ENCODE measurements at regions not wholly inside any gene's neighbourhood (a gene's known extent, or its start where the extent isn't known, plus 50 kb on each side); places are given as distances from the start of the nearest gene placed in this dataset.
"Not testable (repeated sequence)": the region's sequence is repeated elsewhere in the genome, so short reads cannot be mapped to it uniquely, and the experiment has no call there.

DNA sequence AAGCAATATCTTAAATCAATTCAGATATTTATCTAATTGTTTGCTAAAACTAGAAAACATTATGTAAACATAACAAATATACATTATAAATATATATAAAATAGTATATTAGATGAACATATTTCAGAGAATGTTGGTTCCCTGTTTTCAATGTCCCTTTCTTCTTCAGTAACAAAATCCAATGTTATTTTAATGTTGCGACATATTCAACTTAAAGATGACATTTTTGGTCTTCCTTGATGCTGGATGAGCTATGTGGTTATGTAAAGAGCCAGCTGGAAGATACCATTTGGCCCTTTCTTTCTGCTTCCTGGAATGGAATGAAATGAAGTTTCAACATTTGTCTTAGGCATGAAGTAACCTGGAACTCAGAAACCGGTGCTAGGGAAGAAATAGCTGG, 668.1 kb upstream of the CDH6 start:
- no peaks in the 10 kb centered on the region for H3K9me3 ChIP-seq (ENCODE audit: control insufficient read depth in 1 of 2, low read length in 2 of 2)
- no peaks in the 10 kb centered on the region for H3K36me3 ChIP-seq (ENCODE audit: control insufficient read depth in 1 of 2, insufficient read depth in 2 of 2, low read length in 2 of 2)

DNA sequence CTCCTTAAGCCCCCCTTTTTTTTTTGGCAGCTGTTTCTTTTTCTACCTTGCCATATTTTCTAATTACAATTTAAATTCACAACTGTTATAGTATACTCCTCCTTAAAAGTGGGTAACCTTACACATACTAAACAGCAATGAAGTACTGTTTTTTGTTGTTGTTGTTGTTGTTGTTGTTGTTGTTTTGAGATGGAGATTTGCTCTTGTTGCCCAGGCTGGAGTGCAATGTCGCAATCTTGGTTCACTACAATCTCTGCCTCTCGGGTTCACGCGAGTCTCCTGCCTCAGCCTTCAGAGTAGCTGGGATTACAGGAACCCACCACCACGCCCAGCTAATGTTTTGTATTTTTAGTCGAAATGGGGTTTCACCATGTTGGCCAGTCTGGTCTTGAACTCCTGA, 669.1 kb upstream of the CDH6 start:
- no peaks in the 10 kb centered on the region for H3K36me3 ChIP-seq (ENCODE audit: control insufficient read depth in 1 of 2, insufficient read depth in 2 of 2, low read length in 2 of 2)
- no peak overlapping the region for H3K27ac ChIP-seq (ENCODE audit: low read length)
- no peaks in the 10 kb centered on the region for H3K9me3 ChIP-seq (ENCODE audit: control insufficient read depth in 1 of 2, low read length in 2 of 2)
- no peaks in the 10 kb centered on the region for H3K27me3 ChIP-seq (ENCODE audit: low read depth, low read length)
- H3K4me3 ChIP-seq (ENCODE audit: low read depth in 1 of 2, low read length in 2 of 2): no peak overlapping the region
- H3K4me1 ChIP-seq (ENCODE audit: control insufficient read depth in 1 of 2, insufficient read depth in 2 of 2, low read length in 2 of 2): no peaks in the 10 kb centered on the region

More for the DNA sequence above, 668.1 kb upstream of the CDH6 start:
- Histone ChIP-seq H3K4me3 (ENCODE audit: low read depth in 1 of 2, low read length in 2 of 2) (no peak overlapping the region), H3K27ac (ENCODE audit: low read length) (no peak overlapping the region), H3K4me1 (ENCODE audit: control insufficient read depth in 1 of 2, insufficient read depth in 2 of 2, low read length in 2 of 2) (no peaks in the 10 kb centered on the region), H3K27me3 (ENCODE audit: low read depth, low read length) (no peaks in the 10 kb centered on the region)

DNA sequence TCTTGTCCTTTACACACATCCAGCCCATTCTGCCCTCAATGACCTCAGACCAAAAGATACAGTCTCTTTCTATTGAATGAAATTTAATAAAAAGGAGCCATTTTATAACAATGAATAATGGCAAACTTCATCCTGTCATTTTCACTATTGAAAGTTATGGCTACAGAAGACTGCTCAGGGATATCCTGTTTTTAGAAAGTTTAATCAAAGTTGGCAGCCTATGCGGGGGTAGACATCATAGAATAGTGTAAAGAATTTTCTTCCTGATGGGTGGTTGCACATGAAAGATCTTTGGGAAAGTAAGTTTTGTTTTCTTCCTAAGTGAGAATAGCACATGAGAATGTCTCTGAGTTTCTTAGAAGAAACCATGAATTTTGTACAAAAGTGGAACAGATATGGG, 670.4 kb upstream of the CDH6 start:
- Histone ChIP-seq H3K36me3 (ENCODE audit: control insufficient read depth in 1 of 2, insufficient read depth in 2 of 2, low read length in 2 of 2) (no peaks in the 10 kb centered on the region), H3K4me1 (ENCODE audit: control insufficient read depth in 1 of 2, insufficient read depth in 2 of 2, low read length in 2 of 2) (no peaks in the 10 kb centered on the region), H3K9me3 (ENCODE audit: control insufficient read depth in 1 of 2, low read length in 2 of 2) (no peaks in the 10 kb centered on the region), H3K27ac (ENCODE audit: low read length) (no peak overlapping the region), H3K4me3 (ENCODE audit: low read depth in 1 of 2, low read length in 2 of 2) (no peak overlapping the region), H3K27me3 (ENCODE audit: low read depth, low read length) (no peaks in the 10 kb centered on the region)

DNA sequence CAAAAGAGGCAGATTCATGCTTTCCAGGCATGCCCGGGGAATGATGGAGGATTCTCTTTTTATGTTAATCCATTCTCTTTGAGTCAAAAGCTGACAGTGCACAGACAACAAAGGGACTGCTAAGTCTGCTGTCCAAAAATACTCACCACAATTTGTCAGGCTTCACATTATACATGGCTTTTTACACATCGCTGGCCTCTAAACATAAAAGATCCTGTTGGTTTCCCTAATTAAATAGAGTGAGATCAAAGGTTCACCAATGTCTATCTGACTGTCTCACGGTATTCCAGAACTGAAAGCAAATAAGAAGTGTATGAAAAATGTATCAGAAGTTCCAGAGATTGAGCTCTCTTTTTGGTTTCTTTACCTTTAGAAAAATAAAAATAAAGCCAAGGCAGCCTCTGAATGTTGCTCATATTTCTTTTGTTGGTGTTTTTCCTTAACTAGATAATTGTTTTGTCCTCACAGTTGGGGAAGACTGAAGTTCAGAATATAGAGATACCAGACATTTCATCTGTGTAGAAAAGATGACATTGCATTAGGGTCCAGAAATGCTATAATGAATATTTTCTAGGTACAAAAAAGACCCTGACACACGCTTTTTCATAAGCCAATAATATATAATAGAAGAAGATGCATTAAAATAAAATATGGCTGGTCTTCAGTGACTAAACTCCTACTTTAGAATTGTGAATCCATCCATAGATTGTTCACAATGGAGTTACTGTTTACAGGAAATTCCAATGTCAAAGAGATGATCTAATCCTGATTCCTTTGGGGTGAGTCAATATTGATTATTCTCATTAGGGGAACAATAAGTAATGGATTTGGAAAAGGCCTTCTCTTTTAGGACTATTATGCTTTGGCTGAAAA, 688.2 kb upstream of the CDH6 start:
- H3K36me3 ChIP-seq (ENCODE audit: control insufficient read depth in 1 of 2, insufficient read depth in 2 of 2, low read length in 2 of 2): no peaks in the 10 kb centered on the region
- no peak overlapping the region for H3K4me3 ChIP-seq (ENCODE audit: low read depth in 1 of 2, low read length in 2 of 2)
- no peaks in the 10 kb centered on the region for H3K9me3 ChIP-seq (ENCODE audit: control insufficient read depth in 1 of 2, low read length in 2 of 2)

DNA sequence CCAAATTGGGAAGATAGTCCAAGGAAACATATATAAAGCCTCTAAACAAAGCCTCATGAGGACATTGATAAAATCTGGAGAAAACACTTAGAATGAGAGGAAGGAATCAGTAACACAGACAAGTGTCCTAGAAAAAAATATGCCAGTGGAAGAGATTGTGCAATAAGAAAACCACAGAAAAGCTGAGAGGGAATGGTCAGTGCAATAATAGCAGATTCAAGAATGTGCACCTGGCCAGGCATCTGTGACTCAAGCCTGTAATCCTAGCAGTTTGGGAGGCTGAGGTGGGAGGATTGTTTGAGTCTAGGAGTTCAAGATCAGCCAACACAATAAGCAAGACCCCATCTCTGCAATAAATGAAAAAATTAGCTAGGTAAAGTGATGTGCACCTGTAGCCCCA, 691.2 kb upstream of the CDH6 start:
- no peak overlapping the region for H3K27ac ChIP-seq (ENCODE audit: low read length)

More for the DNA sequence above, 688.2 kb upstream of the CDH6 start:
- H3K4me1 ChIP-seq (ENCODE audit: control insufficient read depth in 1 of 2, insufficient read depth in 2 of 2, low read length in 2 of 2): no peaks in the 10 kb centered on the region
- no peaks in the 10 kb centered on the region for H3K27me3 ChIP-seq (ENCODE audit: low read depth, low read length)
- no peak overlapping the region for H3K27ac ChIP-seq (ENCODE audit: low read length)

DNA sequence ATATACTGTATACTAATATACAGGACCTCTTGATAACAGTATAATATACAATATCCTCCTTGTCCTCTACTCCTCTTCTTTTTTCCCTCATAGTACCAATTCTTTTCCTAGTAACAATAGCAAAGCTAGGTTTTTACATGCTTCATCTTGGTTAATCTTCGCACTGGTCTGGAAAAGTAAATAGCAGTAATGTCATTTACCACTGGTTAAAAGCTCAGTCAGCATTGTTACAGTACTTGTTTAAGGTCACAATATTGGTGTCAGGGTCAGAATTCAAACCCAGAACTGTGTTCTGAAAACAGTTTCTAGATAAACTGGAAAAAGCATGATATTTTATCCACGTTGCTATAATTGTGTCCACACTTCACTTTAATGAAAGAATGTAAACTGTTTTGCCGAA, 692.4 kb upstream of the CDH6 start:
- H3K36me3 ChIP-seq (ENCODE audit: control insufficient read depth in 1 of 2, insufficient read depth in 2 of 2, low read length in 2 of 2): no peaks in the 10 kb centered on the region
- no peaks in the 10 kb centered on the region for H3K27me3 ChIP-seq (ENCODE audit: low read depth, low read length)
- H3K27ac ChIP-seq (ENCODE audit: low read length): no peak overlapping the region
- H3K4me3 ChIP-seq (ENCODE audit: low read depth in 1 of 2, low read length in 2 of 2): no peak overlapping the region
- no peaks in the 10 kb centered on the region for H3K9me3 ChIP-seq (ENCODE audit: control insufficient read depth in 1 of 2, low read length in 2 of 2)
- no peaks in the 10 kb centered on the region for H3K4me1 ChIP-seq (ENCODE audit: control insufficient read depth in 1 of 2, insufficient read depth in 2 of 2, low read length in 2 of 2)

More for the DNA sequence above, 691.2 kb upstream of the CDH6 start:
- Histone ChIP-seq H3K27me3 (ENCODE audit: low read depth, low read length) (no peaks in the 10 kb centered on the region), H3K4me3 (ENCODE audit: low read depth in 1 of 2, low read length in 2 of 2) (no peak overlapping the region), H3K9me3 (ENCODE audit: control insufficient read depth in 1 of 2, low read length in 2 of 2) (no peaks in the 10 kb centered on the region), H3K4me1 (ENCODE audit: control insufficient read depth in 1 of 2, insufficient read depth in 2 of 2, low read length in 2 of 2) (no peaks in the 10 kb centered on the region), H3K36me3 (ENCODE audit: control insufficient read depth in 1 of 2, insufficient read depth in 2 of 2, low read length in 2 of 2) (no peaks in the 10 kb centered on the region)

DNA sequence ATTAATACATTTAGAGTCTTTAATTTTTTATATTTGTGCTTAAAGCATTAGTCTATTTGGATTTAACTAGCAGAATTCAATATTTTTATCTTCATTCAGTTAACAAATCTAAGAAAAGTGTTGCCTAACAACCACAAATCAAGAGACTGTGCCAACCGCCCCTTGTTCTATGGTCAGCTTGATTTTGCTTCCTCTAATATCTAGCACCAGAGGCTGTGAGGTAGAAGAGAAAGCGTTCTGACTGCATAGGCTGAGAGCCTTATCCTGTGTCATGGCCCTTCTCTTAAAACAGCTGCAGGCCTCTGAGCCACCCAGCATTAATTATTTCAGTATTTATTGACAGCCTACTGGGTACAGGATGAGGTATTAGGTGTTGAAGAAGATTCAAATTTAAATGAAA, 693.0 kb upstream of the CDH6 start:
- no peak overlapping the region for H3K27ac ChIP-seq (ENCODE audit: low read length)
- no peaks in the 10 kb centered on the region for H3K36me3 ChIP-seq (ENCODE audit: control insufficient read depth in 1 of 2, insufficient read depth in 2 of 2, low read length in 2 of 2)
- no peak overlapping the region for H3K4me3 ChIP-seq (ENCODE audit: low read depth in 1 of 2, low read length in 2 of 2)
- H3K4me1 ChIP-seq (ENCODE audit: control insufficient read depth in 1 of 2, insufficient read depth in 2 of 2, low read length in 2 of 2): no peaks in the 10 kb centered on the region
- H3K9me3 ChIP-seq (ENCODE audit: control insufficient read depth in 1 of 2, low read length in 2 of 2): no peaks in the 10 kb centered on the region
- H3K27me3 ChIP-seq (ENCODE audit: low read depth, low read length): no peaks in the 10 kb centered on the region

DNA sequence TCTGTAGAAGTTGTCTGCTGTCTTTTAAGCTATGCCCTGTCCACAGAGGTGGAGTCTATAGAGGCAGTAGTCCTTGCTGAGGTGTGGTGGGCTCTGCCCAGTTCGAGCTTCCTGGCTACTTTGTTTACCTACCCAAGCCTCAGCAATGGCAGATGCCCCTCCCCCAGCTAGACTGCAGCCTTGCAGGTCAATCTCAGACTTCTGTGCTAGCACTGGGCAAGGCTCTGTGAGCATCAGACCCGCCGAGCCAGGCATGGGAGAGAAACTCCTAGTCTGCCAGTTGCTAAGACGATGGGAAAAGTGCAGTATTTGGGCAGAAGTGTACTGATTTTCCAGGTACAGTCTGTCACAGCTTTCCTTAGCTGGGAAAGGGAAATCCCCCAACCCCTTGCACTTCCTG, 694.1 kb upstream of the CDH6 start:
- H3K9me3 ChIP-seq (ENCODE audit: control insufficient read depth in 1 of 2, low read length in 2 of 2): no peaks in the 10 kb centered on the region
- H3K4me3 ChIP-seq (ENCODE audit: low read depth in 1 of 2, low read length in 2 of 2): no peak overlapping the region
- H3K4me1 ChIP-seq (ENCODE audit: control insufficient read depth in 1 of 2, insufficient read depth in 2 of 2, low read length in 2 of 2): no peaks in the 10 kb centered on the region
- no peaks in the 10 kb centered on the region for H3K36me3 ChIP-seq (ENCODE audit: control insufficient read depth in 1 of 2, insufficient read depth in 2 of 2, low read length in 2 of 2)
- H3K27ac ChIP-seq (ENCODE audit: low read length): no peak overlapping the region
- H3K27me3 ChIP-seq (ENCODE audit: low read depth, low read length): no peaks in the 10 kb centered on the region

DNA sequence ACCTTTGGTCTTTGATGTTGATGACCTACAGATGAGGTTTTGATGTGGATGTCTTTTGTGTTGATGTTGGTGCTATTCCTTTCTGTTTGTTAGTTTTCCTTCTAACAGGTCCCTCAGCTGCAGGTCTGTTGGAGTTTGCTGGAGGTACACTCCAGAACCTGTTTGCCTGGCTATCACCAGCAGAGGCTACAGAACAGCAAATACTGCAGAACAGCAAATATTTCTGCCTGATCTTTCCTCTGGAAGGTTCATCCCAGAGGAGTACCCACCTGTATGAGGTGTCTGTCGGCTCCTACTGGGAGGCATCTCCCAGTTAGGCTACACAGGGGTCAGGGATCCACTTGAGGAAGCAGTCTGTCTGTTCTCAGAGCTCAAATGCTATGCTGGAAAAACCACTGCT, 694.5 kb upstream of the CDH6 start:
- Histone ChIP-seq H3K36me3 (ENCODE audit: control insufficient read depth in 1 of 2, insufficient read depth in 2 of 2, low read length in 2 of 2) (no peaks in the 10 kb centered on the region), H3K27ac (ENCODE audit: low read length) (no peak overlapping the region), H3K27me3 (ENCODE audit: low read depth, low read length) (no peaks in the 10 kb centered on the region), H3K9me3 (ENCODE audit: control insufficient read depth in 1 of 2, low read length in 2 of 2) (no peaks in the 10 kb centered on the region), H3K4me3 (ENCODE audit: low read depth in 1 of 2, low read length in 2 of 2) (no peak overlapping the region), H3K4me1 (ENCODE audit: control insufficient read depth in 1 of 2, insufficient read depth in 2 of 2, low read length in 2 of 2) (no peaks in the 10 kb centered on the region)

DNA sequence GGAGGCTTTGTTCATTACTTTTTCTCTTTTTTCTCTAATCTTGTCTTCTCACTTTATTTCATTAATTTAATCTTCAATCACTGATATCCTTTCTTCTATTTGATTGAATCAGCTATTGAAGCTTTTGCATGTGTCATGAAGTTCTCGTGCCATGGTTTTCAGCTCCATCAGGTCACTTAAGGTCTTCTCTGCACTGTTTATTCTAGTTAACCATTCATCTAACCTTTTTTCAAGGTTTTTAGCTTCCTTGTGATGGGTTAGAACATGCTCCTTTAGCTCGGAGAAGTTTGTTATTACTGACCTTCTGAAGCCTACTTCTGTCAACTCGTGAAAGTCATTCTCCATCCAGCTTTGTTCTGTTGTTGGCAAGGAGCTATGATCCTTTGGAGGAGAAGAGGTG, 695.0 kb upstream of the CDH6 start:
- H3K9me3 ChIP-seq (ENCODE audit: control insufficient read depth in 1 of 2, low read length in 2 of 2); H3K4me1 ChIP-seq (ENCODE audit: control insufficient read depth in 1 of 2, insufficient read depth in 2 of 2, low read length in 2 of 2); H3K36me3 ChIP-seq (ENCODE audit: control insufficient read depth in 1 of 2, insufficient read depth in 2 of 2, low read length in 2 of 2); H3K27ac ChIP-seq (ENCODE audit: low read length); H3K27me3 ChIP-seq (ENCODE audit: low read depth, low read length); H3K4me3 ChIP-seq (ENCODE audit: low read depth in 1 of 2, low read length in 2 of 2): not testable (repeated sequence)

DNA sequence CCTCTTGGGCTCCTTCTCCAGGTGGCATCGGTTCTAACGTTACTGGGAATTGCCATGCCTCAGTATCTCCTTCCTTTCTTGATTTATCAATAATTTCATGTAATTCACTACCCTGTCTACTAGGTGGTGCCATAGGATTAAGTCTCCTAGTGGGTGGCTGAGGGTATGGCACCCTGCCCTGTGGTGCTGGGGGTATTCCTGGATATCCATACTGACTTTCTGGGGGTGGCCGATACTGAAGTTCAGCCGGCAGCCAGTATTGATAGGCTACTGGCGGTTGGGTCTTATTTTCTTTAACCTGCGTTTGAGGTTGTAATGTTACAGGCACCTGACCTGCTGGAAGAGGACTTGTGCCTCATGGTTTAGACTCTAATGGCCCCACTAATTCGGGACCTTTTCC, 699.4 kb upstream of the CDH6 start:
- H3K4me1 ChIP-seq (ENCODE audit: control insufficient read depth in 1 of 2, insufficient read depth in 2 of 2, low read length in 2 of 2); H3K4me3 ChIP-seq (ENCODE audit: low read depth in 1 of 2, low read length in 2 of 2); H3K27ac ChIP-seq (ENCODE audit: low read length); H3K36me3 ChIP-seq (ENCODE audit: control insufficient read depth in 1 of 2, insufficient read depth in 2 of 2, low read length in 2 of 2); H3K27me3 ChIP-seq (ENCODE audit: low read depth, low read length); H3K9me3 ChIP-seq (ENCODE audit: control insufficient read depth in 1 of 2, low read length in 2 of 2): not testable (repeated sequence)

DNA sequence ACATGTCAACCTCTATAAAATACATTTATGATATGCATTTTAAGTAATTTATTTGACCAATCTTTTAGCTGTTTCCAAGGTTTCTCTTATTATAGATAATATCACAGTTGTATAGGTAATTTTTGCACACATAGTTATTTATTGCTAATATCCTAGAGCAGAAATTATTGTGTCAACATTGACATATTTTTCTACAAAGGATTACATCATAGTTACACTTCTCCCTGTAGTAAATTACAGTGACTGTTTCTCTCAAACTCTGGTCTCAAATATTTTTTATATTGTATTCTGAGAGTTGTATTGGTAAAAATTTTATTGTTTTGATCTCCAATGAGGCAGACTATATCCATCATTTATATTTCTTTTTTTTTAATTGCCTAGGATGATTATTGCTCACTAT, 714.4 kb upstream of the CDH6 start:
- H3K9me3 ChIP-seq (ENCODE audit: control insufficient read depth in 1 of 2, low read length in 2 of 2): peaks cover 4 to 8% of the 10 kb centered on the region in 2 donors
- no peak overlapping the region for H3K4me3 ChIP-seq (ENCODE audit: low read depth in 1 of 2, low read length in 2 of 2)
- no peaks in the 10 kb centered on the region for H3K36me3 ChIP-seq (ENCODE audit: control insufficient read depth in 1 of 2, insufficient read depth in 2 of 2, low read length in 2 of 2)
- no peaks in the 10 kb centered on the region for H3K4me1 ChIP-seq (ENCODE audit: control insufficient read depth in 1 of 2, insufficient read depth in 2 of 2, low read length in 2 of 2)
- H3K27ac ChIP-seq (ENCODE audit: low read length): no peak overlapping the region
- no peaks in the 10 kb centered on the region for H3K27me3 ChIP-seq (ENCODE audit: low read depth, low read length)

Data from muscle layer of duodenum (tissue), 2 donors.